ENCODE measurements at regions not wholly inside any gene's neighbourhood (a gene's known extent, or its start where the extent isn't known, plus 50 kb on each side); places are given as distances from the start of the nearest gene placed in this dataset.
A peak's percentile ranks its signal among the peaks of the same experiment; 100 is the strongest.

DNA sequence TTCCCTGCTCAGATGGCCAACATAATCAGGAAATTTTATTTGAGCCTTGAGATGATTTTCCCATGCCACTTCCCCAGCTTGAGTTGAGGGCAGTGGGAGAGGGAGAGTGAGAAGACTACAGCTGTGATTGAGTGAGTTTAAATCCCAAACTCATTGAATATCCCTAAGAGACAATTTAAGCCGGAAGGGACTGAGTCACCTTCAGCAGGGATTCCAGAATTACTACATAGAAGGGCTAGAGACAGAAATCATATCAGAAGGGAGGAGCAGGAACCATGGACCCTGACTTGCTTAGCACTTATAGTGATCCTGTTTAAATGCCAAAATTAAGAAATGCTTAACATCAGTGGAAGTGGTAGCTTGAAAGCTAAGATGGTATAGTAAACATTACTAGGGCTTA, 312.2 kb upstream of the SLCO3A1 start:
- DNase-seq, result no peak

DNA sequence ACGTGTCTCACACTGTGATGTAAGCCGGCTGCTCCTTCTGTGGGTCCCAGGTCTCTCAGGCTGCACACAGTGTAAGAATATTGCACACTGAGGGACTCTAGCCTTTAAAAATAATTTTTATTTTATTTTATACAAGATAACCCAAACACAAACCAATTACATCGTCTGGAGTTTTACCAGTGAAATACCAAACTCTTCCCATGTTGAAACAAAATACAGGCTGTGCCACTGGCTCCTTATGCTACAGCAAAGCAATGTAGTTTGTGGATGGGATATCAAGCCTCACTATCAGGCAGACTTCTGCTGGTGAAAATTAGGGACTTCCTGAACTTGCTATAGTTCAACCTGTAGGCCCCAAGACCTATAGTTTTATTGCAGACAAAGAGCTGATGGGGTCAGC, 311.3 kb upstream of the SLCO3A1 start:
- WGBS (ENCODE audit: insufficient coverage, low coverage, low lambda C conversion rate, missing lambda C conversion rate), result 84% methylated on average over 3 of the region's 3 CpGs
- Histone ChIP-seq H3K4me3 (no peak overlapping the region), H3K36me3 (no peaks in the 10 kb centered on the region), H3K9me3 (no peaks in the 10 kb centered on the region), H3K27me3 (no peaks in the 10 kb centered on the region), H3K27ac (no peak overlapping the region), H3K4me1 (peaks cover 0 to 18% (median 7%) of the 10 kb centered on the region in 4 donors)
- no peak for DNase-seq
- intact Hi-C loops (cut with DNase I), result no loop called here
- no peak for TF ChIP-seq POLR2A (IDR thresholded peaks at IDR 0.05)
- TF ChIP-seq, protein P1, sequence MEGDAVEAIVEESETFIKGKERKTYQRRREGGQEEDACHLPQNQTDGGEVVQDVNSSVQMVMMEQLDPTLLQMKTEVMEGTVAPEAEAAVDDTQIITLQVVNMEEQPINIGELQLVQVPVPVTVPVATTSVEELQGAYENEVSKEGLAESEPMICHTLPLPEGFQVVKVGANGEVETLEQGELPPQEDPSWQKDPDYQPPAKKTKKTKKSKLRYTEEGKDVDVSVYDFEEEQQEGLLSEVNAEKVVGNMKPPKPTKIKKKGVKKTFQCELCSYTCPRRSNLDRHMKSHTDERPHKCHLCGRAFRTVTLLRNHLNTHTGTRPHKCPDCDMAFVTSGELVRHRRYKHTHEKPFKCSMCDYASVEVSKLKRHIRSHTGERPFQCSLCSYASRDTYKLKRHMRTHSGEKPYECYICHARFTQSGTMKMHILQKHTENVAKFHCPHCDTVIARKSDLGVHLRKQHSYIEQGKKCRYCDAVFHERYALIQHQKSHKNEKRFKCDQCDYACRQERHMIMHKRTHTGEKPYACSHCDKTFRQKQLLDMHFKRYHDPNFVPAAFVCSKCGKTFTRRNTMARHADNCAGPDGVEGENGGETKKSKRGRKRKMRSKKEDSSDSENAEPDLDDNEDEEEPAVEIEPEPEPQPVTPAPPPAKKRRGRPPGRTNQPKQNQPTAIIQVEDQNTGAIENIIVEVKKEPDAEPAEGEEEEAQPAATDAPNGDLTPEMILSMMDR (IDR thresholded peaks at IDR 0.05), result no peak
- no peak for ATAC-seq

More for the DNA sequence above, 312.2 kb upstream of the SLCO3A1 start:
- WGBS (ENCODE audit: insufficient coverage, low coverage, low lambda C conversion rate, missing lambda C conversion rate), result 88% methylated on average over 1 of the region's 1 CpG
- H3K36me3 ChIP-seq, result no peaks in the 10 kb centered on the region
- ATAC-seq, result no peak
- no peak for TF ChIP-seq POLR2A (IDR thresholded peaks at IDR 0.05)
- TF ChIP-seq, protein P1 (IDR thresholded peaks at IDR 0.05), result no peak
- H3K9me3 ChIP-seq, result no peaks in the 10 kb centered on the region
- intact Hi-C loops (cut with DNase I), result no loop called here
- peaks cover 0 to 25% (median 9%) of the 10 kb centered on the region in 4 donors for H3K4me1 ChIP-seq
- H3K27me3 ChIP-seq, result no peaks in the 10 kb centered on the region
- no peak overlapping the region for H3K4me3 ChIP-seq
- H3K27ac ChIP-seq, result no peak overlapping the region

DNA sequence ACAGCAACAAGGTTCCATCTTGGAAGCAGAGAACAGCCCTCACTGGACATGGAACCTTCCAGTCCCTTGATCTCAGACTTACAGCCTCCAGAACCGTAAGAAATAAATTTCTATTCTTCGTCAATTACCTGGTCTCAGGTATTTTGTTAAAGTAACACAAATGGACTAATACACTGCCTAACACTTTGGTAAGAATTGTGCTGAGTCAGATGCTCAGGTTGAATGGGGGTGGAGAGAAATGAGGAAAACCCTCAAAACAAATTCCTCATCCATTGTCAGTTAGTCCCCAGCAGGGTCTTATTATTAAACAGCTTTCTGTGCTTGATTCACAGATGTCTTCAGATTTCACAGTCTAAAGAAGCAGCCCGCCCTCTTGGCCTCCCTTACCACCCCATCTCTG, 306.2 kb upstream of the SLCO3A1 start:
- WGBS (ENCODE audit: insufficient coverage, low coverage, low lambda C conversion rate, missing lambda C conversion rate), result 94% methylated on average over 3 of the region's 3 CpGs
- no peak for TF ChIP-seq POLR2A (IDR thresholded peaks at IDR 0.05)
- TF ChIP-seq, protein P1 (IDR thresholded peaks at IDR 0.05), result no peak
- H3K27ac ChIP-seq, result no peak overlapping the region
- no peaks in the 10 kb centered on the region for H3K9me3 ChIP-seq
- no peak for ATAC-seq
- H3K27me3 ChIP-seq, result no peaks in the 10 kb centered on the region
- H3K4me1 ChIP-seq, result peaks cover 0 to 12% (median 3%) of the 10 kb centered on the region in 4 donors
- no peak overlapping the region for H3K4me3 ChIP-seq
- DNase-seq, result no peak
- intact Hi-C loops (cut with DNase I), result no loop called here
- H3K36me3 ChIP-seq, result no peaks in the 10 kb centered on the region

DNA sequence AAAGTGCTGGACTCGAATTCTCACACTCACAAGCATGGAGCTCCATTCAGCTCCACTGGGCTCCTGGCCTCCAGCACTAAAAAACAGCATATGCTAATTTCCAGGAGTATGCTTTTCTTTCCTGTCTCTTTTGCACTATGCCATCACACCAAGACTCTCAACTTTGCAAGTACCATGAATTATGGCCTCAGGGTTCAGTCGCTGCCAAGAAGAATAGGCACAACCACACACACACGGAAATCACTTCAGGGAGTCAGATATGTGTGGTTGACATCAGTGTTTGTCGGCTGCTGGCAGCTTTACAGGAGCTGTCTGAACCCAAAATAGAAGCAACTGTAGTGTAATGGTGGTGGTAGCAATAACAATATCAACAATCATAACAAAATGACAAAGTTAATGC, 305.0 kb upstream of the SLCO3A1 start:
- no peaks in the 10 kb centered on the region for H3K36me3 ChIP-seq
- ATAC-seq, result no peak
- TF ChIP-seq, protein P1 (IDR thresholded peaks at IDR 0.05), result no peak
- no peak for TF ChIP-seq POLR2A (IDR thresholded peaks at IDR 0.05)
- H3K27ac ChIP-seq, result no peak overlapping the region
- no peak overlapping the region for H3K4me3 ChIP-seq
- intact Hi-C loops (cut with DNase I), result no loop called here
- H3K4me1 ChIP-seq, result peaks cover 0 to 12% (median 3%) of the 10 kb centered on the region in 4 donors
- H3K27me3 ChIP-seq, result no peaks in the 10 kb centered on the region
- DNase-seq, result no peak
- 74% methylated on average over 4 of the region's 4 CpGs for WGBS (ENCODE audit: insufficient coverage, low coverage, low lambda C conversion rate, missing lambda C conversion rate)
- H3K9me3 ChIP-seq, result no peaks in the 10 kb centered on the region

DNA sequence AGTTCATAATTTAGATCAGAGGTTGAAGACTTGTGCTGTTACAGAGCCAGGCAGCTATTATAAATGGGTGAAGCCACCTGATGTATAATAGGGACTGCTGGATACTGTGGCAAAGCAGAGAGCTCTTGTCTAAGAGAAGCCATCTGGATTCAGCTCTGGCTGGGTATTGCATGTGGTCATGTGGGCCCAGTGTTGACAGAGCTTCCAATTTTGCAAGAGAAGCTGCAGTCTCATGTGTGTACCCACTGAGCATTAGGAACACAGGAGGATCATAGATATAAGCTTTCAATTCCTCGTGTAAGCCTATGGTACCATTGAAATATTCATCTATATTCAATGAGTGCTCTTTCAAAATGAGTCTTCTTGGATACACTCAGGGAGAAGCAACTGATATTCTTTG, 303.9 kb upstream of the SLCO3A1 start:
- DNase-seq (peak in 1 of 3 donors; percentile 65), ATAC-seq (peak; percentile 91 to 99 (median 96))
- 23% methylated on average over 1 of the region's 1 CpG for WGBS (ENCODE audit: insufficient coverage, low coverage, low lambda C conversion rate, missing lambda C conversion rate)
- TF ChIP-seq, protein P1 (IDR thresholded peaks at IDR 0.05), result no peak
- no peak for TF ChIP-seq POLR2A (IDR thresholded peaks at IDR 0.05)
- no peaks in the 10 kb centered on the region for H3K27me3 ChIP-seq
- intact Hi-C loops (cut with DNase I), result no loop called here
- peak overlapping the region in 1 of 3 donors; percentile 1 for H3K27ac ChIP-seq
- no peaks in the 10 kb centered on the region for H3K36me3 ChIP-seq
- H3K4me1 ChIP-seq, result peaks cover 0 to 12% (median 3%) of the 10 kb centered on the region in 4 donors
- H3K4me3 ChIP-seq, result no peak overlapping the region
- H3K9me3 ChIP-seq, result no peaks in the 10 kb centered on the region
